Stomach (tissue), 4 donors: ENCODE measurements at regions not wholly inside any gene's neighbourhood (a gene's known extent, or its start where the extent isn't known, plus 50 kb on each side); places are given as distances from the start of the nearest gene placed in this dataset.

ENCODE experiments used
- POLR2A ChIP-seq, 4 donors: fragments of 450-650 bp; IDR thresholded peaks; one replicate each; pipeline ENCODE4 v1.6.1; 2016; ENCODE audit warnings: antibody characterized with exemption in 4 of 4, control low read depth in 2 of 4, mild to moderate bottlenecking in 1 of 4, moderate library complexity in 1 of 4
- TF ChIP-seq, protein P1 (sequence below), 7 experiments: fragments of 450-650 bp in 4 of 7; fragments of 200-600 bp in 3 of 7; sonication (generic) in 3 of 7; IDR thresholded peaks; one replicate each; pipeline ENCODE4 v1.5.1; 2016 to 2019; ENCODE audit warnings: antibody characterized with exemption in 7 of 7, control low read depth in 2 of 7, mild to moderate bottlenecking in 1 of 7

DNA sequence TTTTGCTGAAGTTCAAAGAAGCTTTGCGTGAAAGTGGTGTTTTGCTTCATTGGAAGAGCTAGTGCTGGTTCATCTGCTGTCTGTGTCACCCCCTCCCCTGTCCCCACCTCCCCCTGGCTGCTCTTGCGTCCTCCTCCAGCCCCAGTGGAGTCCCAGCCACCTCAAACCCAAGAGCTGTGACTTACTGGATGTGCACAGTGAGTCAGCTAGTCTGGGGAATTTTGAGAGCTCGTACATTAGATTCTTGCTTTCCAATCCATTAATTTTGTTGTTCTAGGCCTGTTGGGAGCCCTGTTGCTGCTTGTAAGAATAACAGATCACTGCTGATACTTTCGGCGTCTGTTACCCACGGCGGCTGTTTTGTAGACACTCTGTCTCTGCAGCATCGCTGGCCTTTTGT lies 412.1 kb downstream of the TSN start:
- TF ChIP-seq, protein P1, sequence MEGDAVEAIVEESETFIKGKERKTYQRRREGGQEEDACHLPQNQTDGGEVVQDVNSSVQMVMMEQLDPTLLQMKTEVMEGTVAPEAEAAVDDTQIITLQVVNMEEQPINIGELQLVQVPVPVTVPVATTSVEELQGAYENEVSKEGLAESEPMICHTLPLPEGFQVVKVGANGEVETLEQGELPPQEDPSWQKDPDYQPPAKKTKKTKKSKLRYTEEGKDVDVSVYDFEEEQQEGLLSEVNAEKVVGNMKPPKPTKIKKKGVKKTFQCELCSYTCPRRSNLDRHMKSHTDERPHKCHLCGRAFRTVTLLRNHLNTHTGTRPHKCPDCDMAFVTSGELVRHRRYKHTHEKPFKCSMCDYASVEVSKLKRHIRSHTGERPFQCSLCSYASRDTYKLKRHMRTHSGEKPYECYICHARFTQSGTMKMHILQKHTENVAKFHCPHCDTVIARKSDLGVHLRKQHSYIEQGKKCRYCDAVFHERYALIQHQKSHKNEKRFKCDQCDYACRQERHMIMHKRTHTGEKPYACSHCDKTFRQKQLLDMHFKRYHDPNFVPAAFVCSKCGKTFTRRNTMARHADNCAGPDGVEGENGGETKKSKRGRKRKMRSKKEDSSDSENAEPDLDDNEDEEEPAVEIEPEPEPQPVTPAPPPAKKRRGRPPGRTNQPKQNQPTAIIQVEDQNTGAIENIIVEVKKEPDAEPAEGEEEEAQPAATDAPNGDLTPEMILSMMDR (IDR thresholded peaks at IDR 0.05) = no peak
- TF ChIP-seq POLR2A (IDR thresholded peaks at IDR 0.05) = no peak
